ENCODE measurements at regions not wholly inside any gene's neighbourhood (a gene's known extent, or its start where the extent isn't known, plus 50 kb on each side); places are given as distances from the start of the nearest gene placed in this dataset.

DNA sequence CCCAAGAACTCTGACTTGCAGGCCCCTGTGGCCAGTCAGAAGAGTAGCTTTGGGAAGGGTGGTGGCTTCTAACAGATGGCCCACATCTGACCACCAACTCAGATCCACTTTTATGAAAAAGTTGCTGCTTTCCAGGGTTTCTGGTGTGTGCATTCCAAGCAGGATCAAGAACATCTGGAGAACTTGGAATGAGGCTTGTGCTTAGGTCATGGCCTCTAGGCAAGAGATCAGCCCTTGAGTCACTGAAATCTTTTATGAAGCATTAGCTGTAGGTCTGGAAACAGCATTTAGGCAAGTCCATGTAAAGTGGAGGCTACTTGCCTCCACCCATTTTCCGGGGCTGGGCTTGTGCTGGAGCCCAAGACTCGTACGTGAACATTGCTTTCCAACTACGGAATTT, 433.3 kb downstream of the SH3GL2 start:
- POLR2A ChIA-PET: no interaction called here
- no peak overlapping the region for H3K4me2 ChIP-seq (ENCODE audit: control insufficient read depth, insufficient read depth)
- no peaks in the 10 kb centered on the region for H3K27me3 ChIP-seq (replicated peaks in 1 of 2; ENCODE audit: control insufficient read depth in 2 of 2, insufficient read depth in 2 of 2, low read length in 1 of 2)
- FAIRE-seq: no peak
- no peak overlapping the region for H2AFZ ChIP-seq (ENCODE audit: control insufficient read depth, low read depth, low read length)
- BruUV-seq (replicated peaks): no TSS peak
- no peak overlapping the region for H3K4me3 ChIP-seq
- SMC1A ChIA-PET (ENCODE audit: uncharacterized antibody, unreplicated experiment): no interaction called here
- no peak overlapping the region for H3K27ac ChIP-seq (ENCODE audit: control insufficient read depth, insufficient read depth)
- CTCF ChIA-PET: interaction anchor here (0.6 kb wide), 1 partner anchor 1498 kb away, joined by 3 read pairs; no protein-coding TSS in a partner anchor
- H3K36me3 ChIP-seq (ENCODE audit: control insufficient read depth in 2 of 2, insufficient read depth in 2 of 2, low read length in 1 of 2): no peaks in the 10 kb centered on the region
- H3K9ac ChIP-seq (ENCODE audit: control insufficient read depth, insufficient read depth, low read length): no peak overlapping the region
- RAD21 ChIA-PET (ENCODE audit: unreplicated experiment): interaction anchor here (0.7 kb wide), 1 partner anchor 9 kb away, joined by 3 read pairs; no protein-coding TSS in a partner anchor
- in situ Hi-C loops (cut with MboI): no loop called here
- no peak for DNase-seq (ENCODE audit: low read depth, low spot score)
- intact Hi-C loops (cut with micrococcal nuclease; ENCODE audit: unreplicated experiment): no loop called here
- no peaks in the 10 kb centered on the region for H3K9me3 ChIP-seq (replicated peaks; ENCODE audit: control insufficient read depth, insufficient read depth, low read length)
- no peaks in the 10 kb centered on the region for H3K79me2 ChIP-seq (ENCODE audit: control insufficient read depth, insufficient read depth, low read length)
- WGBS (ENCODE audit: insufficient coverage, insufficient replicate concordance, low lambda C conversion rate, missing lambda C conversion rate): 0% methylated on average over 4 of the region's 4 CpGs
- no peaks in the 10 kb centered on the region for H3K4me1 ChIP-seq (ENCODE audit: control insufficient read depth, insufficient read depth, low read length)
- ATAC-seq: no peak
- H4K20me1 ChIP-seq (ENCODE audit: control insufficient read depth, insufficient read depth): no peaks in the 10 kb centered on the region
- TF ChIP-seq, protein P1, sequence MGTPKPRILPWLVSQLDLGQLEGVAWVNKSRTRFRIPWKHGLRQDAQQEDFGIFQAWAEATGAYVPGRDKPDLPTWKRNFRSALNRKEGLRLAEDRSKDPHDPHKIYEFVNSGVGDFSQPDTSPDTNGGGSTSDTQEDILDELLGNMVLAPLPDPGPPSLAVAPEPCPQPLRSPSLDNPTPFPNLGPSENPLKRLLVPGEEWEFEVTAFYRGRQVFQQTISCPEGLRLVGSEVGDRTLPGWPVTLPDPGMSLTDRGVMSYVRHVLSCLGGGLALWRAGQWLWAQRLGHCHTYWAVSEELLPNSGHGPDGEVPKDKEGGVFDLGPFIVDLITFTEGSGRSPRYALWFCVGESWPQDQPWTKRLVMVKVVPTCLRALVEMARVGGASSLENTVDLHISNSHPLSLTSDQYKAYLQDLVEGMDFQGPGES (IDR thresholded peaks at IDR 0.05): no peak
- no peak for TF ChIP-seq SMAD1 (IDR thresholded peaks at IDR 0.05; ENCODE audit: low read depth, partially characterized antibody)
- TF ChIP-seq NFXL1 (IDR thresholded peaks at IDR 0.05; ENCODE audit: borderline replicate concordance): no peak
- TF ChIP-seq RUNX3 (IDR thresholded peaks at IDR 0.05; ENCODE audit: low read length): no peak
- TF ChIP-seq CHD1 (IDR thresholded peaks at IDR 0.05; ENCODE audit: low read depth, low read length): no peak
- no peak for TF ChIP-seq SRF (IDR thresholded peaks at IDR 0.05; ENCODE audit: low read depth in 2 of 2, low read length in 2 of 2)
- TF ChIP-seq, protein P2, sequence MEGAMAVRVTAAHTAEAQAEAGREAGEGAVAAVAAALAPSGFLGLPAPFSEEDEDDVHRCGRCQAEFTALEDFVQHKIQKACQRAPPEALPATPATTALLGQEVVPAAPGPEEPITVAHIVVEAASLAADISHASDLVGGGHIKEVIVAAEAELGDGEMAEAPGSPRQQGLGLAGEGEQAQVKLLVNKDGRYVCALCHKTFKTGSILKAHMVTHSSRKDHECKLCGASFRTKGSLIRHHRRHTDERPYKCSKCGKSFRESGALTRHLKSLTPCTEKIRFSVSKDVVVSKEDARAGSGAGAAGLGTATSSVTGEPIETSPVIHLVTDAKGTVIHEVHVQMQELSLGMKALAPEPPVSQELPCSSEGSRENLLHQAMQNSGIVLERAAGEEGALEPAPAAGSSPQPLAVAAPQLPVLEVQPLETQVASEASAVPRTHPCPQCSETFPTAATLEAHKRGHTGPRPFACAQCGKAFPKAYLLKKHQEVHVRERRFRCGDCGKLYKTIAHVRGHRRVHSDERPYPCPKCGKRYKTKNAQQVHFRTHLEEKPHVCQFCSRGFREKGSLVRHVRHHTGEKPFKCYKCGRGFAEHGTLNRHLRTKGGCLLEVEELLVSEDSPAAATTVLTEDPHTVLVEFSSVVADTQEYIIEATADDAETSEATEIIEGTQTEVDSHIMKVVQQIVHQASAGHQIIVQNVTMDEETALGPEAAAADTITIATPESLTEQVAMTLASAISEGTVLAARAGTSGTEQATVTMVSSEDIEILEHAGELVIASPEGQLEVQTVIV (IDR thresholded peaks at IDR 0.05; ENCODE audit: borderline replicate concordance, partially characterized antibody): no peak
- TF ChIP-seq, protein P3, sequence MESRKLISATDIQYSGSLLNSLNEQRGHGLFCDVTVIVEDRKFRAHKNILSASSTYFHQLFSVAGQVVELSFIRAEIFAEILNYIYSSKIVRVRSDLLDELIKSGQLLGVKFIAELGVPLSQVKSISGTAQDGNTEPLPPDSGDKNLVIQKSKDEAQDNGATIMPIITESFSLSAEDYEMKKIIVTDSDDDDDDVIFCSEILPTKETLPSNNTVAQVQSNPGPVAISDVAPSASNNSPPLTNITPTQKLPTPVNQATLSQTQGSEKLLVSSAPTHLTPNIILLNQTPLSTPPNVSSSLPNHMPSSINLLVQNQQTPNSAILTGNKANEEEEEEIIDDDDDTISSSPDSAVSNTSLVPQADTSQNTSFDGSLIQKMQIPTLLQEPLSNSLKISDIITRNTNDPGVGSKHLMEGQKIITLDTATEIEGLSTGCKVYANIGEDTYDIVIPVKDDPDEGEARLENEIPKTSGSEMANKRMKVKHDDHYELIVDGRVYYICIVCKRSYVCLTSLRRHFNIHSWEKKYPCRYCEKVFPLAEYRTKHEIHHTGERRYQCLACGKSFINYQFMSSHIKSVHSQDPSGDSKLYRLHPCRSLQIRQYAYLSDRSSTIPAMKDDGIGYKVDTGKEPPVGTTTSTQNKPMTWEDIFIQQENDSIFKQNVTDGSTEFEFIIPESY (IDR thresholded peaks at IDR 0.05): no peak
- no peak for TF ChIP-seq HDGF (IDR thresholded peaks at IDR 0.05)
- TF ChIP-seq GABPA (IDR thresholded peaks at IDR 0.05; ENCODE audit: low read depth): no peak
- no peak for TF ChIP-seq RB1 (IDR thresholded peaks at IDR 0.05; ENCODE audit: borderline replicate concordance)
- TF ChIP-seq, protein P4, sequence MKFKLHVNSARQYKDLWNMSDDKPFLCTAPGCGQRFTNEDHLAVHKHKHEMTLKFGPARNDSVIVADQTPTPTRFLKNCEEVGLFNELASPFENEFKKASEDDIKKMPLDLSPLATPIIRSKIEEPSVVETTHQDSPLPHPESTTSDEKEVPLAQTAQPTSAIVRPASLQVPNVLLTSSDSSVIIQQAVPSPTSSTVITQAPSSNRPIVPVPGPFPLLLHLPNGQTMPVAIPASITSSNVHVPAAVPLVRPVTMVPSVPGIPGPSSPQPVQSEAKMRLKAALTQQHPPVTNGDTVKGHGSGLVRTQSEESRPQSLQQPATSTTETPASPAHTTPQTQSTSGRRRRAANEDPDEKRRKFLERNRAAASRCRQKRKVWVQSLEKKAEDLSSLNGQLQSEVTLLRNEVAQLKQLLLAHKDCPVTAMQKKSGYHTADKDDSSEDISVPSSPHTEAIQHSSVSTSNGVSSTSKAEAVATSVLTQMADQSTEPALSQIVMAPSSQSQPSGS (IDR thresholded peaks at IDR 0.05; ENCODE audit: low read length): no peak
- TF ChIP-seq ZNF274 (IDR thresholded peaks at IDR 0.05; ENCODE audit: insufficient read depth, insufficient read length): no peak
- TF ChIP-seq, protein P5, sequence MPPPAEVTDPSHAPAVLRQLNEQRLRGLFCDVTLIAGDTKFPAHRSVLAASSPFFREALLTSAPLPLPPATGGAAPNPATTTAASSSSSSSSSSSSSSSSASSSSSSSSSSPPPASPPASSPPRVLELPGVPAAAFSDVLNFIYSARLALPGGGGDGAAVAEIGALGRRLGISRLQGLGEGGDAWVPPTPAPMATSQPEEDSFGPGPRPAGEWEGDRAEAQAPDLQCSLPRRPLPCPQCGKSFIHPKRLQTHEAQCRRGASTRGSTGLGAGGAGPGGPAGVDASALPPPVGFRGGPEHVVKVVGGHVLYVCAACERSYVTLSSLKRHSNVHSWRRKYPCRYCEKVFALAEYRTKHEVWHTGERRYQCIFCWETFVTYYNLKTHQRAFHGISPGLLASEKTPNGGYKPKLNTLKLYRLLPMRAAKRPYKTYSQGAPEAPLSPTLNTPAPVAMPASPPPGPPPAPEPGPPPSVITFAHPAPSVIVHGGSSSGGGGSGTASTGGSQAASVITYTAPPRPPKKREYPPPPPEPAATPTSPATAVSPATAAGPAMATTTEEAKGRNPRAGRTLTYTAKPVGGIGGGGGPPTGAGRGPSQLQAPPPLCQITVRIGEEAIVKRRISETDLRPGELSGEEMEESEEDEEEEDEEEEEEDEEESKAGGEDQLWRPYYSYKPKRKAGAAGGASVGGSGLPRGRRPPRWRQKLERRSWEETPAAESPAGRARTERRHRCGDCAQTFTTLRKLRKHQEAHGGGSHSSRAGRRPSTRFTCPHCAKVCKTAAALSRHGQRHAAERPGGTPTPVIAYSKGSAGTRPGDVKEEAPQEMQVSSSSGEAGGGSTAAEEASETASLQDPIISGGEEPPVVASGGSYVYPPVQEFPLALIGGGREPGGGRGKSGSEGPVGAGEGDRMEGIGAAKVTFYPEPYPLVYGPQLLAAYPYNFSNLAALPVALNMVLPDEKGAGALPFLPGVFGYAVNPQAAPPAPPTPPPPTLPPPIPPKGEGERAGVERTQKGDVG (CRISPR knock-in tag; IDR thresholded peaks at IDR 0.05): no peak
- TF ChIP-seq SIX5 (IDR thresholded peaks at IDR 0.05; ENCODE audit: low read depth, low read length, severe bottlenecking): no peak
- no peak for TF ChIP-seq EGR1 (IDR thresholded peaks at IDR 0.05; ENCODE audit: borderline replicate concordance in 1 of 2, low read depth in 2 of 2, low read length in 2 of 2)
